Epithelial cell of proximal tubule (primary cell): ENCODE measurements at regions not wholly inside any gene's neighbourhood (a gene's known extent, or its start where the extent isn't known, plus 50 kb on each side); places are given as distances from the start of the nearest gene placed in this dataset.
"Not testable (repeated sequence)": the region's sequence is repeated elsewhere in the genome, so short reads cannot be mapped to it uniquely, and the experiment has no call there.

Experiments
- DNase-seq: peaks from one replicate; pipeline ENCODE4 v3.0.0-alpha.2; 2011; ENCODE audit warnings: low read depth
- H3K4me3 ChIP-seq: 2 replicates; pipeline ENCODE4 v1.5.1; 2011; ENCODE audit warnings: low read depth, mild to moderate bottlenecking, low read length
- TF ChIP-seq, protein P1 (sequence below): conservative IDR thresholded peaks from 2 replicates; pipeline ENCODE4 v1.5.1; 2012; ENCODE audit warnings: low read depth, mild to moderate bottlenecking, low read length

DNA sequence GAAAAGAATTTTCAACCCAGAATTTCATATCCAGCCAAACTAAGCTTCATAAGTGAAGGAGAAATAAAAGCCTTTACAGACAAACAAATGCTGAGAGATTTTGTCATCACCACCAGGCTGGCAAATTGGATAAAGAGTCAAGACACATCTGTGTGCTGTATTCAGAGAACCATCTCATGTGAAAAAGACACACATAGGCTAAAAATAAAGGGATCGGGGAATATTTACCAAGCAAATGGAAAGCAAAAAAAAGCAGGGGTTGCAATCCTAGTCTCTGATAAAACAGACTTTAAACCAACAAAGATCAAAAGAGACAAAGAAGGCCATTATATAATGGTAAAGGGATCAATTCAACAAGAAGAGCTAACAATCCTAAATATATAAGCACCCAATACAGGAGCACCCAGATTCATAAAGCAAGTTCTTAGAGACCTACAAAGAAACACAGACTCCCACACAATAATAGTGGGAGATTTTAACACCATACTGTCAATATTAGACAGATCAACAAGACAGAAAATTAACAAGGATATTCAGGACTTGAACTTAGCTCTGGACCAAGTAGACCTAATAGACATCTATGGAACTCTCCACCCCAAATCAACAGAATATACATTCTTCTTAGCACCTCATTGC lies 55.9 kb upstream of the ACSM6 start:
- not testable (repeated sequence) for DNase-seq, H3K4me3 ChIP-seq

DNA sequence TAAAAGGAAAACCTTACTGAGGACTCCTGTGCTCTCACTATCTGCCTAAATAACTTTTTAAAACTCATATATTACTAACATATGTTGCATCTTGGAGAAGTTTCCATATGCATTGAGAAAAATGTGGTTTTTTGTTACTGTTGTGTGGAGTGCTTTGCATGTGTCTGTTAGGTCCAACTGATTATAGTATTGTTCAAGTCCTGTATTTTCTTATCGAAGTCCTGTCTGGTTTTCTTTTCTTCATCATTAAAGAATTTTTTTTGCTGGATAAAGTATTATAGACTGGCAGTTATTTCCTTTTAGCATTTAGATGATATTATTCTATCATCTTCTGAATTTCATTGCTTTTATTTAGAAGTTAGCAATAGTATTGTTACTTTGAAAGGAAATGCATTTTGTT lies 59.5 kb upstream of the ACSM6 start:
- no peak for DNase-seq
- H3K4me3 ChIP-seq = no peak overlapping the region
- TF ChIP-seq, protein P1, sequence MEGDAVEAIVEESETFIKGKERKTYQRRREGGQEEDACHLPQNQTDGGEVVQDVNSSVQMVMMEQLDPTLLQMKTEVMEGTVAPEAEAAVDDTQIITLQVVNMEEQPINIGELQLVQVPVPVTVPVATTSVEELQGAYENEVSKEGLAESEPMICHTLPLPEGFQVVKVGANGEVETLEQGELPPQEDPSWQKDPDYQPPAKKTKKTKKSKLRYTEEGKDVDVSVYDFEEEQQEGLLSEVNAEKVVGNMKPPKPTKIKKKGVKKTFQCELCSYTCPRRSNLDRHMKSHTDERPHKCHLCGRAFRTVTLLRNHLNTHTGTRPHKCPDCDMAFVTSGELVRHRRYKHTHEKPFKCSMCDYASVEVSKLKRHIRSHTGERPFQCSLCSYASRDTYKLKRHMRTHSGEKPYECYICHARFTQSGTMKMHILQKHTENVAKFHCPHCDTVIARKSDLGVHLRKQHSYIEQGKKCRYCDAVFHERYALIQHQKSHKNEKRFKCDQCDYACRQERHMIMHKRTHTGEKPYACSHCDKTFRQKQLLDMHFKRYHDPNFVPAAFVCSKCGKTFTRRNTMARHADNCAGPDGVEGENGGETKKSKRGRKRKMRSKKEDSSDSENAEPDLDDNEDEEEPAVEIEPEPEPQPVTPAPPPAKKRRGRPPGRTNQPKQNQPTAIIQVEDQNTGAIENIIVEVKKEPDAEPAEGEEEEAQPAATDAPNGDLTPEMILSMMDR = no peak

DNA sequence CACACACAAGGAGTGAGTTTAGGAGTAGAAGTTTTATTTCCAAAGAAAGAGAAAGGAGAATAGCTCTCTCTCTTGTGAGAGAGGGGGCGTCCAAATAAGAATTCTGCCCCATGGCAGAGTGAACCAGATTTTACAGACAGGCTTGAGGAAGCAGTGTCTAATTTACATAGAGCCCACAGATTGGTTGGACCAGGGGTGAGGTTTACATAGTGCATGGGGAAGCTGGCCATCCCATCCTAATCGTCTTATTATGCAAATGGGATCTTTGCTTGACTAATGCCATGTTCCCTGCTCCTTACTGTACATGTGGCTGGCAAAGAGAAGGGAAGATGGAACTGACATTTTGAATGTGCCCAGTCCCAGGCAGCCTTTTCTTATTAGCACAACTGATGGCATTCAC lies 60.0 kb upstream of the ACSM6 start:
- DNase-seq = no peak
- H3K4me3 ChIP-seq = no peak overlapping the region
- TF ChIP-seq, protein P1 = no peak

DNA sequence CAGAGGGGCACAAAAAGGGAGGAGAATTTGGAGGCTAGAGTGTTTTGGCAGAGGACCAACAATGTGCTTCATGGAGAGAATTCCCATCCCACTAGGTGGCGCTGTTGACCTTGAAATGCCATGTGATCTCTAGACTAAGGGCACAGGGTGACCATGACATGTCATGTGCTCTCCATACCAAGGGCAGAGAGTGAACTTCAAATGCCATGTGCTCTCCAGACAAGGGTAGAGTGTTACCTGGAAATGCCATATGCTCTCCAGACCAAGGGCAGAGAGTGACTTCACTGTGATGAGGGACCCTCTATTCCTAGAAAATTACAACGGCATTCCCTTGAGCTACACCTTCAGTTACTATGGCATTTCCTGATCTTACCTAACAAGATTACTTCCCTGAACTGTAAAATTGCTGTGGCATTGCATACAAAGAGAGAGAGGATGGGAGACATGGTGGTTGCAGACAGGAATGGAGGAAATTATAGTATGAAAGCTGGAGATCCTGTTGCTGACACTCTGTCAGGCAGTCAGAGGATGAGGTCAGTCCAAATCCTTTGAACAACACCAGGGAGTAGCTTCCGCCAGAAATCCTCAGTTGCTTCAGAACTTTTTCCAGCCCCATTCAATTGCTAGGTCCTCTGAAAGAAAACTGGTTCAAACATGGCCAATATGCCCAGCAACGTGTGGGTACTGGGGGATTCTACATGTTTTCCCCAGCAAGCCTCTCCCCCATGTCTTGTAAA lies 60.9 kb upstream of the ACSM6 start:
- H3K4me3 ChIP-seq = no peak overlapping the region
- TF ChIP-seq, protein P1 = peak; percentile 75
- DNase-seq = peak; percentile 12

DNA sequence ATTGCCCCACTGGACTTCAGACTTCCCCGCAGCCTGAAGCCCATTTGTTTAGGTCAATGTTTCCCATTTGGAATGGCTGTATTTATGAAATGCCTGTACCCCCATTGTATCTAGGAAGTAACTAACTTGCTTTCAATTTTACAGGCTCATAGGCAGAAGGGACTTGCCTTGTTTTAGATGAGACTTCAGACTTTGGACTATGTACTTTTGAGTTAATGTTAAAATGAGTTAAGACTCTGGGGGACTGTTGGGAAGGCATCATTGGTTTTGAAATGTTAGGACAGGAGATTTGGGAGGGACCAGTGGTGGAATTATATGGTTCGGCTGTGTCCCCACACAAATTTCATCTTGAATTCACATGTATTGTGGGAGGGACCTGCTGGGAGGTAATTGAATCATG lies 61.1 kb upstream of the CYP2C8 start:
- DNase-seq = not testable (repeated sequence)

DNA sequence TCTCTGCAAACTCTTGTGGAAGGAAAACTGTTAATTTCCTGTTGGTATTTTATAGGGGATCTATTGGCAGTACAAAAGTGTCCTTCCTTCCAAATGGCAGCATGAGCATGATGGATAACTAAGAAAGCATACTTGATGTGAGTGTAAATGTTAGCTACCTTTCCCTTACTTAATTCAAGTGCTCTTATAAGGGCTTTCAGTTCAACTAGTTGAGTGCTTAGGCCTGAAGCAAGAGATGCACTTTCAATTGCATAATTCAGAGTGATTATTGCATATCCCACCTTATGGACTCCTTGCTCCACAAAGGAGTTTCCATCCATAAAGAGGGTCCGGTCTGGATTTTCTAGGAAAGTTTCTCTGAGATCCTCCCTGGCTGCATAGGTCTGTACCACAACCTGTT lies 56.3 kb upstream of the CYP2C8 start:
- no peak for DNase-seq
- no peak overlapping the region for H3K4me3 ChIP-seq
- TF ChIP-seq, protein P1 = no peak

More for the DNA sequence above, 61.1 kb upstream of the CYP2C8 start:
- not testable (repeated sequence) for H3K4me3 ChIP-seq

DNA sequence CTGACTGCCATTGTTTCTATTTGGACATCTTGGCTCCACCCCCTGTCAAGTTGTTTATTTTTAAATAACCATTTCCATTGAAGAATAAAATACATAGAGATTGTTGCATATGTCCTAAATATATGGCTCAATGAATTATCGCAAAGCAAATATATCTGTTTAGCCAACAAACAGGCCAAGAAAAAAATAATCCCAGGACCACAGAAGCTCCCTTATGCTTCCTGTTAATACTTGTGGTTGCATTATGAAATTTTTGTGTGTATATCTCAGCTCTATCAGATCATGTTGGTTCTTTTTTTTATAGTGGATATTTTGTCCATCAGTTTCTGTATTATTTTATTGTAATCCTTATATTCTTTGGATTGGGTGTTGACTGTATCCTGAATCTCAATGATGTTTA lies 53.4 kb upstream of the CYP2C8 start:
- DNase-seq = no peak
- no peak overlapping the region for H3K4me3 ChIP-seq
- TF ChIP-seq, protein P1 = no peak

DNA sequence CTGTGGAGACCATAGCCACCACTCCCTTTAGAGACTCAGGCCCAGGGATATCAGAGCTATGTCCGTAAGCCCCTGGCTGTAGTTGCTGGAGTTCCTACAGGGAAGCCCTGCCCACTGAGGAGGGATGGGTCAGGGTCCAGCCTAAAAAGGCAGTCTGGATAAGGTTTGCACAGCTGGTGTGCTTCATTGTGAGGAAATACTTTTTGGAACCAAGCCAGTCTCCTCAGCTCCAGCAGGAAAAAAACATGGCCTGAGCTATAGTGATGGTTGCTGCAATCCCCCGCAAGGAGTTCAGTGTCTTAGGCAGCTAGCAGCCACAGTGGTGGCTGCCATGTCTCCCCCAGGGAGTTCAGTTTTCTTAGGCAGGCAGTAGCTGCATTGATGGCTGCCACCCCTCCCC lies 52.6 kb upstream of the CYP2C8 start:
- TF ChIP-seq, protein P1 = no peak
- DNase-seq = no peak
- no peak overlapping the region for H3K4me3 ChIP-seq
